Activated CD8-positive, alpha-beta T cell treated with anti-CD3 and anti-CD28 coated beads for 36 hours (primary cell): ENCODE measurements at regions not wholly inside any gene's neighbourhood (a gene's known extent, or its start where the extent isn't known, plus 50 kb on each side); places are given as distances from the start of the nearest gene placed in this dataset.

ENCODE experiments used
- ATAC-seq: fragments of 200-7000 bp; cut with Tn5 transposase; one replicate; pipeline ENCODE4 v1.10.0; 2021; ENCODE audit warnings: mild to moderate bottlenecking, moderate library complexity
- CTCF ChIA-PET: fragments of 350-600 bp; sonication (Branson Sonifier 250); formaldehyde crosslinking; loops from one replicate; lab custom pipeline; 2021; ENCODE audit warnings: antibody characterized with exemption; lab: Charles Lee
- POLR2A ChIA-PET: fragments of 350-600 bp; sonication (Branson Sonifier 250); formaldehyde crosslinking; loops from one replicate; lab custom pipeline; 2021; ENCODE audit warnings: antibody characterized with exemption; lab: Charles Lee
- DNase-seq: peaks from one replicate; pipeline ENCODE4 v3.0.0-alpha.2; 2020
- H3K27ac Mint-ChIP-seq: one replicate; pipeline ENCODE4 v1.8.0; 2021; ENCODE audit warnings: mild to moderate bottlenecking, mixed read lengths
- H3K27me3 Mint-ChIP-seq: one replicate; pipeline ENCODE4 v1.8.0; 2021; ENCODE audit warnings: mixed read lengths
- H3K36me3 Mint-ChIP-seq: one replicate; pipeline ENCODE4 v1.8.0; 2021; ENCODE audit warnings: low read depth, mixed read lengths
- H3K4me1 Mint-ChIP-seq: one replicate; pipeline ENCODE4 v1.8.0; 2021; ENCODE audit warnings: low read depth, mixed read lengths
- H3K4me3 Mint-ChIP-seq: one replicate; pipeline ENCODE4 v1.8.0; 2021; ENCODE audit warnings: mild to moderate bottlenecking, moderate library complexity, mixed read lengths
- H3K9me3 Mint-ChIP-seq: one replicate; pipeline ENCODE4 v1.8.0; 2021; ENCODE audit warnings: mixed read lengths
- CTCF ChIP-seq: fragments of 200-600 bp; IDR thresholded peaks from one replicate; pipeline ENCODE4 v1.8.0; 2022; ENCODE audit warnings: antibody characterized with exemption, mild to moderate bottlenecking
- intact Hi-C: fragments of 100-400 bp; cut with micrococcal nuclease; formaldehyde crosslinking; loops from one replicate; pipeline ENCODE4 v1.10.0; 2022

DNA sequence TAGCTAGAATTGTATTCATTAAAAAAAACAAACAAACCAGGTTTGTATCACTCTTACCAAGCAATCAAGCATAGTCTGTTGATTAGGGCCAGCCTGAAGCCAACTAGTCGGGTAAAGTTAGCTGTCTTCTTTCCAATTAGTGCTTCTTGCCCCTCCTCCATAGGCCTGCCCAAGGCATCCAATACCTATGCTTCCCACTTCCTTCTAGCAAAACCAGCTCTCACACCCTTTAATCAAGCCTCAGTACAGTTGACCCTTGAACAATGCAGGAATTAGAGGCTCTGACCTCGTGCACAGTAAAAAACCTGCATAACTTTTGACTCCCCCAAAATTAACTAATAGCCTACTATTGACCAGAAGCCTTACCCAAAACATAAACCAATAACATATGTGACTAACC lies 119.1 kb upstream of the DTNBP1 start:
- no peak for ATAC-seq
- intact Hi-C loops, result no loop called here
- H3K27me3 Mint-ChIP-seq, result no peaks in the 10 kb centered on the region
- no peaks in the 10 kb centered on the region for H3K36me3 Mint-ChIP-seq
- ChIA-PET CTCF (no interaction called here), POLR2A (no interaction called here)
- no peaks in the 10 kb centered on the region for H3K9me3 Mint-ChIP-seq
- H3K4me1 Mint-ChIP-seq, result peaks cover 21% of the 10 kb centered on the region
- no peak overlapping the region for H3K4me3 Mint-ChIP-seq
- TF ChIP-seq CTCF, result no peak
- no peak for DNase-seq
- no peak overlapping the region for H3K27ac Mint-ChIP-seq

DNA sequence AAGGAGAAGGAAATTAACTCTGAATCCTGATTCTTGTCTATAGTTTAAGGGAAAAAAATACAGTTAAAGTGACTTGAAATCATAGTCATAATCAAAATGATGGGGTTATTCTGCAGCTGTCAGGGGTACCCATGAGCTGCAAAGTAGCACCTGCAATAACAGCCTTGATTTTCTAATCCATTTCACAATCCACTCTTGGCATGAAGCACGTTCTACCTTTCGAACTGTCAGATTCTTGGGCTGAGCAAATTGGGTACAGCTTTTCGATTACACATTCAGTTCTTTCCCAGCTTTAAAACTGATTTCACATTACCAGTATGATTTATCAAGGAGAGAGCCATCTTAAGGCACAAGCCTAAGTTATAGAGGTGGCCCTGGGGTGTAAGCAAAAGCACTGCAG lies 118.5 kb upstream of the DTNBP1 start:
- CTCF ChIA-PET, result interaction anchor here (2.5 kb wide), 1 partner anchor 90 kb away, joined by 9 read pairs; no protein-coding TSS in a partner anchor
- no peak for TF ChIP-seq CTCF
- H3K27me3 Mint-ChIP-seq, result no peaks in the 10 kb centered on the region
- POLR2A ChIA-PET, result interaction anchor here (0.8 kb wide), 1 partner anchor 219 kb away, joined by 3 read pairs; no protein-coding TSS in a partner anchor
- H3K27ac Mint-ChIP-seq, result no peak overlapping the region
- intact Hi-C loops, result no loop called here
- no peak overlapping the region for H3K4me3 Mint-ChIP-seq
- no peaks in the 10 kb centered on the region for H3K36me3 Mint-ChIP-seq
- H3K9me3 Mint-ChIP-seq, result no peaks in the 10 kb centered on the region
- no peak for ATAC-seq
- DNase-seq, result no peak
- peaks cover 26% of the 10 kb centered on the region for H3K4me1 Mint-ChIP-seq

- TF ChIP-seq CTCF, result no peak
- Mint-ChIP-seq H3K36me3 (no peaks in the 10 kb centered on the region), H3K4me3 (no peak overlapping the region), H3K27me3 (no peaks in the 10 kb centered on the region), H3K4me1 (peaks cover 33% of the 10 kb centered on the region), H3K9me3 (no peaks in the 10 kb centered on the region), H3K27ac (no peak overlapping the region)
- intact Hi-C loops, result no loop called here
- ChIA-PET POLR2A (no interaction called here), CTCF (interaction anchor here (2.5 kb wide), 1 partner anchor 89 kb away, joined by 9 read pairs; no protein-coding TSS in a partner anchor)
- ATAC-seq, result no peak
- DNase-seq, result no peak
These were observed 117.6 kb upstream of the DTNBP1 start for GRCh38 chr6:15780437-15780836.

DNA sequence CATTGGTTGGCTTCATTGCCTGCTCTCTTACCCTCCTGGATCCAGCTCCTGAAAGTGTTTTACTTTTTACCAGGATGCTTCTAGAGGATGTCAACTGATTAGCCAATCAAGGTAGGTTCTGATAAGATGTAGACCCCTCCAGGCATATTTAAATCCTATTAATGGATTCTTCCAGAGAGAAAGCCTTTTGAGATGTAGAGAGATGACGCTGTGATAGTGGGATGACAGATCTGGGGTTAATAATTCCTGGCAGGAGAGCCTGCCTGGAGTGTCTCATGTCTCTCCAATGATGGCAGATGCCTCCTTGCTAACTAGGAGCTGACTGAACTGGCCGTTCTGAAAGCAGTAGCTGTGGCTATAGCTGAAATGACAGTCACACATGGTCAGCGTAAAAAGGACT lies 116.9 kb upstream of the DTNBP1 start:
- intact Hi-C loops, result no loop called here
- no peaks in the 10 kb centered on the region for H3K36me3 Mint-ChIP-seq
- no peaks in the 10 kb centered on the region for H3K27me3 Mint-ChIP-seq
- DNase-seq (no peak), ATAC-seq (no peak)
- H3K27ac Mint-ChIP-seq, result no peak overlapping the region
- H3K9me3 Mint-ChIP-seq, result no peaks in the 10 kb centered on the region
- ChIA-PET POLR2A (no interaction called here), CTCF (interaction anchor here (2.5 kb wide), 1 partner anchor 88 kb away, joined by 9 read pairs; no protein-coding TSS in a partner anchor)
- H3K4me1 Mint-ChIP-seq, result peaks cover 34% of the 10 kb centered on the region
- no peak overlapping the region for H3K4me3 Mint-ChIP-seq
- TF ChIP-seq CTCF, result no peak

DNA sequence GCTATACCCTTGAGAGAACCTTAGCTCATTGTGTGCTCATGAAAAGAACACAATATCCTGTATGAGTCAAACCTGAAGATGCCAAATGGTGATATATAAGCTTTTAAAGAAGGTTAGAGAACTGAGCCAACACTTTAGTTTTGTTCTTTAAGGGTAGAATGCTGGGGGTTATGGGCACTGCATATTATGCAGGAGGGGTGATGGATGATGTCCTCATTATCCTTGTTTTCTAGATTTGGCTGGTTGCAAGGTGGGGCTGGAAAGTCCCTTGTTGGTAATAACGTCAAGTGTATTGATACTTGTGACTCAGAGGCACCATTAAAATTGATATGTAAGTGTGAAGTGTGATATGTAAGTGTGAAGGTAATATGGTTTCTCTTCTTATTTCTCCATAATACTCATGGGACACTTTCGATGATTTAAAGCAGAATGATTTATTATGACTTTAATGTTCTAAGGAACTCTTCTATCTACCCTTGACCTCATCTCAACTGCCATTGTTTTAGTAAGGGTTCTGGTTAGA lies 113.7 kb upstream of the DTNBP1 start:
- POLR2A ChIA-PET, result interaction anchor here (1.0 kb wide), 2 partner anchors 84 to 352 kb away, joined by 3 read pairs; partner anchors contain the start of gene MYLIP

More for the DNA sequence above, 113.7 kb upstream of the DTNBP1 start:
- Mint-ChIP-seq H3K4me1 (peaks cover 42% of the 10 kb centered on the region), H3K4me3 (no peak overlapping the region), H3K27ac (peak overlapping the region; percentile 83), H3K27me3 (peaks cover 2% of the 10 kb centered on the region), H3K36me3 (no peaks in the 10 kb centered on the region), H3K9me3 (no peaks in the 10 kb centered on the region)
- no peak for TF ChIP-seq CTCF
- ATAC-seq (peak; percentile 86), DNase-seq (peak; percentile 58)
- intact Hi-C loops, result no loop called here
- CTCF ChIA-PET, result interaction anchor here (0.9 to 1.2 kb wide), 6 partner anchors 9 to 352 kb away, joined by 3 to 4 read pairs (median 3); partner anchors contain the start of gene MYLIP
